H1 (cell line): ENCODE measurements at regions not wholly inside any gene's neighbourhood (a gene's known extent, or its start where the extent isn't known, plus 50 kb on each side); places are given as distances from the start of the nearest gene placed in this dataset.

Source experiments
- ATF3 ChIP-seq: IDR thresholded peaks from 2 replicates; pipeline ENCODE4 v1.6.1; 2011; ENCODE audit warnings: low read depth, mild to moderate bottlenecking, low read length; ENCODE audit not compliant: insufficient read depth
- BRCA1 ChIP-seq: IDR thresholded peaks from 2 replicates; pipeline ENCODE4 v1.6.1; 2012; ENCODE audit warnings: low read depth, low read length, improper control_type of control experiment
- EGR1 ChIP-seq: IDR thresholded peaks from 2 replicates; pipeline ENCODE4 v1.6.1; 2011; ENCODE audit warnings: low read depth, low read length, borderline replicate concordance
- EZH2 ChIP-seq: fragments of 200-600 bp; sonication (generic); IDR thresholded peaks from 2 replicates; pipeline ENCODE4 v1.7.1; 2012; ENCODE audit warnings: low read depth, mild to moderate bottlenecking, moderate library complexity, low read length, inconsistent platforms; ENCODE audit not compliant: severe bottlenecking
- POU5F1 ChIP-seq: IDR thresholded peaks from 2 replicates; pipeline ENCODE4 v1.6.1; 2011; ENCODE audit warnings: low read depth, mild to moderate bottlenecking, low read length, moderate library complexity
- SIX5 ChIP-seq: IDR thresholded peaks from 2 replicates; pipeline ENCODE4 v1.6.1; 2011; ENCODE audit warnings: mild to moderate bottlenecking, low read depth, low read length
- TAF1 ChIP-seq: IDR thresholded peaks from 2 replicates; pipeline ENCODE4 v1.6.1; 2011; ENCODE audit warnings: mild to moderate bottlenecking, low read depth, low read length

DNA sequence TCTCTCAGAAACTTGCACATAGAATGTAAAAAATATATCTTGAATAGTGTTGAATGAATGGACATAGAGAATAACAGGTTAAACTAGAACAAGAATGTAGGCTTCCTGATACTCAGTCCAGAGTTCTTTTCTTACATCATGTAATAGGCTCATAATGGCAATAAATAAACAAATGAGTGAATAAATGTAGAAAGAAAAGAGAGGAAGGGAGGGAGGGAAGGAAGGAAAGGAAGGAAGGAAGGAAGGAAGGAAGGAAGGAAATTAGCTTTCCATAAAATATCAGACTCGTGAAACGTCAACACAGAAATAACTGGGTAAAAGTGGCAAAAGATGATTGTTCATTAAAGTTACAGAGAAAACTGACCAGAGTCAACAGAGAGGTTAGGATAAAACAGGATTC lies 2001.0 kb downstream of the LRRC4C start (continued):
- TF ChIP-seq BRCA1, result no peak
- TF ChIP-seq ATF3, result no peak
- no peak for TF ChIP-seq TAF1
- TF ChIP-seq EZH2, result no peak
- no peak for TF ChIP-seq SIX5
- no peak for TF ChIP-seq POU5F1
- TF ChIP-seq EGR1, result no peak
